MM.1S (cell line): ENCODE measurements at regions not wholly inside any gene's neighbourhood (a gene's known extent, or its start where the extent isn't known, plus 50 kb on each side); places are given as distances from the start of the nearest gene placed in this dataset.

ENCODE experiments used
- DNase-seq: peaks from one replicate; pipeline ENCODE4 v3.0.0-alpha.2; 2015
- H2AFZ ChIP-seq: fragments of 300-600 bp; sonication (generic); 2 replicates; pipeline ENCODE4 v1.6.0; 2016; ENCODE audit warnings: antibody characterized with exemption, low read length
- H3F3A ChIP-seq: fragments of 300-600 bp; sonication (generic); 2 replicates; pipeline ENCODE4 v1.6.1; 2016; ENCODE audit warnings: mild to moderate bottlenecking, antibody characterized with exemption, low read length, moderate library complexity, mixed read lengths; ENCODE audit not compliant: insufficient read depth
- H3K27ac ChIP-seq: fragments of 300-600 bp; sonication (generic); 2 replicates; pipeline ENCODE4 v1.5.1; 2016; ENCODE audit warnings: mild to moderate bottlenecking, low read length
- H3K27me3 ChIP-seq: fragments of 300-600 bp; sonication (generic); replicated peaks from 2 replicates; pipeline ENCODE4 v1.6.0; 2016; ENCODE audit warnings: low read length; ENCODE audit not compliant: insufficient read depth
- H3K36me3 ChIP-seq: fragments of 300-600 bp; sonication (generic); replicated peaks from 2 replicates; pipeline ENCODE4 v1.6.1; 2016; ENCODE audit warnings: mild to moderate bottlenecking, low read length, mixed read lengths; ENCODE audit not compliant: insufficient read depth
- H3K4me1 ChIP-seq: fragments of 300-600 bp; sonication (generic); 2 replicates; pipeline ENCODE4 v1.6.1; 2016; ENCODE audit warnings: low read length, mixed read lengths
- H3K4me2 ChIP-seq: fragments of 300-600 bp; sonication (generic); 2 replicates; pipeline ENCODE4 v1.6.0; 2016; ENCODE audit warnings: low read depth, low read length
- H3K4me3 ChIP-seq: fragments of 300-600 bp; sonication (generic); 2 replicates; pipeline ENCODE4 v1.5.1; 2016; ENCODE audit warnings: low read length, mixed read lengths
- H3K79me2 ChIP-seq: fragments of 300-600 bp; sonication (generic); 2 replicates; pipeline ENCODE4 v1.6.1; 2016; ENCODE audit warnings: mixed run types, low read length, mixed read lengths
- H3K9ac ChIP-seq: fragments of 300-600 bp; sonication (generic); 2 replicates; pipeline ENCODE4 v1.6.1; 2016; ENCODE audit warnings: low read length, mixed read lengths
- H3K9me2 ChIP-seq: fragments of 300-600 bp; sonication (generic); replicated peaks from 2 replicates; pipeline ENCODE4 v1.6.1; 2016; ENCODE audit warnings: mild to moderate bottlenecking, low read length, mixed read lengths; ENCODE audit not compliant: insufficient read depth
- H3K9me3 ChIP-seq: fragments of 300-600 bp; sonication (generic); replicated peaks from 2 replicates; pipeline ENCODE4 v1.6.1; 2016; ENCODE audit warnings: mild to moderate bottlenecking, low read length, mixed read lengths; ENCODE audit not compliant: insufficient read depth
- H4K20me1 ChIP-seq: fragments of 300-600 bp; sonication (generic); 2 replicates; pipeline ENCODE4 v1.6.1; 2016; ENCODE audit warnings: mild to moderate bottlenecking, low read length, moderate library complexity, mixed read lengths; ENCODE audit not compliant: insufficient read depth
- EZH2 ChIP-seq: fragments of 300-600 bp; sonication (generic); optimal IDR thresholded peaks from 2 replicates; pipeline ENCODE3; 2017; ENCODE audit warnings: low read depth, mild to moderate bottlenecking, antibody characterized with exemption, low read length, mixed read lengths
- EZH2phosphoT487 ChIP-seq: fragments of 300-600 bp; sonication (generic); IDR thresholded peaks from 2 replicates; pipeline ENCODE4 v1.6.1; 2018; ENCODE audit warnings: antibody characterized with exemption, low read length
- TF ChIP-seq, protein P1 (sequence below): fragments of 300-600 bp; sonication (generic); IDR thresholded peaks from 2 replicates; pipeline ENCODE4 v1.5.1; 2016; ENCODE audit warnings: antibody characterized with exemption, low read length, mixed read lengths

DNA sequence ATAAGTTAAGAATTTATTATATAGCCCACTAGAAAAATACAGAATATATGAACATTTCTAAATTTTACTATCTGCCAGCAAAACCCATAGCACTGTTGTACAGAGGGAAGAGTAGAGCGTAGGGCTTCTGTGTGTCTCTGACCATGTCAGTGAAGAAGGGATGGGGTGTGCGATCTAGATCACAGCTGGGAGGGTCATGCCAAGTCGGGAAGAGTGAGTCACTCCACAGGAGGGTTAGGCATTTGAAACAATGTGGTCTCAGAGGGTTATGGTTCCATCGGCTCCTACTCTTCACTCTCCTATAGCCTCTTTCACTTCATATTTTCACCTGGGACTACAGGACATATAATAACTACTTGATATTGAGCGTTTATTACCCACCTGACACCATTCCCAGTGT is 185.1 kb upstream of the DDHD1 start:
- H3K4me3 ChIP-seq: no peak overlapping the region
- no peak overlapping the region for H2AFZ ChIP-seq
- no peak overlapping the region for H3K27ac ChIP-seq
- no peak overlapping the region for H3K9ac ChIP-seq
- H3K4me1 ChIP-seq: no peaks in the 10 kb centered on the region
- H3K27me3 ChIP-seq: no peaks in the 10 kb centered on the region
- DNase-seq: no peak
- H3F3A ChIP-seq: no peaks in the 10 kb centered on the region
- TF ChIP-seq, protein P1, sequence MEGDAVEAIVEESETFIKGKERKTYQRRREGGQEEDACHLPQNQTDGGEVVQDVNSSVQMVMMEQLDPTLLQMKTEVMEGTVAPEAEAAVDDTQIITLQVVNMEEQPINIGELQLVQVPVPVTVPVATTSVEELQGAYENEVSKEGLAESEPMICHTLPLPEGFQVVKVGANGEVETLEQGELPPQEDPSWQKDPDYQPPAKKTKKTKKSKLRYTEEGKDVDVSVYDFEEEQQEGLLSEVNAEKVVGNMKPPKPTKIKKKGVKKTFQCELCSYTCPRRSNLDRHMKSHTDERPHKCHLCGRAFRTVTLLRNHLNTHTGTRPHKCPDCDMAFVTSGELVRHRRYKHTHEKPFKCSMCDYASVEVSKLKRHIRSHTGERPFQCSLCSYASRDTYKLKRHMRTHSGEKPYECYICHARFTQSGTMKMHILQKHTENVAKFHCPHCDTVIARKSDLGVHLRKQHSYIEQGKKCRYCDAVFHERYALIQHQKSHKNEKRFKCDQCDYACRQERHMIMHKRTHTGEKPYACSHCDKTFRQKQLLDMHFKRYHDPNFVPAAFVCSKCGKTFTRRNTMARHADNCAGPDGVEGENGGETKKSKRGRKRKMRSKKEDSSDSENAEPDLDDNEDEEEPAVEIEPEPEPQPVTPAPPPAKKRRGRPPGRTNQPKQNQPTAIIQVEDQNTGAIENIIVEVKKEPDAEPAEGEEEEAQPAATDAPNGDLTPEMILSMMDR: no peak
- TF ChIP-seq EZH2 (no peak), EZH2phosphoT487 (no peak)
- no peaks in the 10 kb centered on the region for H4K20me1 ChIP-seq
- no peak overlapping the region for H3K4me2 ChIP-seq
- H3K9me2 ChIP-seq: no peaks in the 10 kb centered on the region
- H3K36me3 ChIP-seq: no peaks in the 10 kb centered on the region
- H3K79me2 ChIP-seq: no peaks in the 10 kb centered on the region
- no peaks in the 10 kb centered on the region for H3K9me3 ChIP-seq

DNA sequence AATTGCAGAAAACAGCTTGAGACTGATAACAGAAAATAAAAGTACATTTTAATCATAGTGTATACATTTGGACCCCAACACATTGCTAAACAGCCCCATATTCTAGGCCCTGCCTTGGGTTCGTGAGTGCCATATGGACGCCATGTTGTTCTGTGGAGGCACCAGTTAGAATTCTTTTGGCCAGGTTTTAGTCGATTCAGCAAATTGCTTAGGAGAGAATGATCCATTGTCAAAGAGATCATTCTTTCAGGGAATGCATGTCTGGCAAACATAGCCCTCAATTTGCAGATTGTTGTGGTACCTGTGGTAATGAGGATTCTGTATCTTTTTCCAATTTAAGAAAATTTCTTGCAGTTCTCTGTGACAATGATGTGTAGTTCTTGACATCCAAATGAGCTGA is 183.6 kb upstream of the DDHD1 start:
- H3K4me2 ChIP-seq: no peak overlapping the region
- no peak overlapping the region for H2AFZ ChIP-seq
- H3K9ac ChIP-seq: no peak overlapping the region
- no peak overlapping the region for H3K4me3 ChIP-seq
- H3K9me2 ChIP-seq: no peaks in the 10 kb centered on the region
- H3K4me1 ChIP-seq: no peaks in the 10 kb centered on the region
- no peaks in the 10 kb centered on the region for H3K27me3 ChIP-seq
- no peaks in the 10 kb centered on the region for H3K36me3 ChIP-seq
- no peaks in the 10 kb centered on the region for H3F3A ChIP-seq
- DNase-seq: no peak
- no peaks in the 10 kb centered on the region for H4K20me1 ChIP-seq
- H3K27ac ChIP-seq: no peak overlapping the region
- TF ChIP-seq EZH2phosphoT487: no peak
- TF ChIP-seq, protein P1: no peak
- no peak for TF ChIP-seq EZH2
- H3K79me2 ChIP-seq: no peaks in the 10 kb centered on the region
- no peaks in the 10 kb centered on the region for H3K9me3 ChIP-seq

DNA sequence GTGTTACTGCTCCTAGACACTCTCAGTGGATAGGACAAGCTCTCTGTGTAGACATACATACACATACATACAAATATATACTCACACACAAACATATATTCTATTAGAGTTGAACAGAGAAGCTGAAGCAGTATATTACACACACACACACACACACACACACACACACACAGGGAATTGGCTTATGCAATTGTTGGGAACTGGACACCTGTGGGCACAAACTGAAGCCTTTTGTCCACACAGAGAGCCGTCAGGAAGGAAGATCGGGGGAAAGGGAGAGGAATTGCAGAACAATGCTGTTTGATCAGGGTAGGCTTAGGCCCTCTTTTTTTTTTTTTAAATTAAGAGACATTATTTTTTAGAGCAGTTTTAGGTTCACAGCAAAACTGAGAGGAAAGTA is 180.7 kb upstream of the DDHD1 start:
- no peaks in the 10 kb centered on the region for H3K36me3 ChIP-seq
- no peaks in the 10 kb centered on the region for H4K20me1 ChIP-seq
- H3K9ac ChIP-seq: no peak overlapping the region
- H3K4me2 ChIP-seq: no peak overlapping the region
- H2AFZ ChIP-seq: no peak overlapping the region
- no peak overlapping the region for H3K4me3 ChIP-seq
- H3K79me2 ChIP-seq: no peaks in the 10 kb centered on the region
- no peak for DNase-seq
- H3K9me3 ChIP-seq: no peaks in the 10 kb centered on the region
- TF ChIP-seq EZH2phosphoT487: no peak
- no peak overlapping the region for H3K27ac ChIP-seq
- H3K4me1 ChIP-seq: no peaks in the 10 kb centered on the region
- H3K9me2 ChIP-seq: no peaks in the 10 kb centered on the region
- no peaks in the 10 kb centered on the region for H3F3A ChIP-seq
- H3K27me3 ChIP-seq: no peaks in the 10 kb centered on the region

DNA sequence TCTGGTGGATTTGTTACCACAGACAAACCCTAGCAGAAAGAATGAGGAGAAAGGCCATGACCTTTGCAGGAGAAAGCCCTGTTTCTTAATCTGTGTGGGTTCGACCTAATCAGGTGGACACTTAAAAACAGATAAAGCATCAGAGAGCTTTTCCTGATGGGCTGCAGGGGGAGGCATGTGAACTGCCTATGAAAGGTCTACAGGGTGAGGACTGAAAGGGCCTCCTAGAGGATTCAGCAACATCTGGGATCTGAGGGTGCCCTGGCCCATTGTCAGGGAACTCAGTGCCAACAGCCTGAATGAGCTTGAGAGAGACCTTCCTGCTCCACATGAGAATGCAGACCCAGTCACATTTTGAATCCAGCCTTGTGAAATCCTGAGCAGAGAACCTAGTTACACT is 178.8 kb upstream of the DDHD1 start:
- Histone ChIP-seq H3K36me3 (no peaks in the 10 kb centered on the region), H3K79me2 (no peaks in the 10 kb centered on the region), H3K27ac (no peak overlapping the region), H3F3A (no peaks in the 10 kb centered on the region), H3K9ac (no peak overlapping the region), H4K20me1 (no peaks in the 10 kb centered on the region), H3K27me3 (no peaks in the 10 kb centered on the region), H3K4me3 (no peak overlapping the region), H2AFZ (no peak overlapping the region), H3K4me2 (no peak overlapping the region), H3K9me2 (no peaks in the 10 kb centered on the region), H3K9me3 (no peaks in the 10 kb centered on the region), H3K4me1 (no peaks in the 10 kb centered on the region)
- TF ChIP-seq EZH2phosphoT487 (no peak), EZH2 (no peak)
- TF ChIP-seq, protein P1: no peak
- DNase-seq: no peak
